IPS DF 19.7 (cell line): ENCODE measurements at regions not wholly inside any gene's neighbourhood (a gene's known extent, or its start where the extent isn't known, plus 50 kb on each side); places are given as distances from the start of the nearest gene placed in this dataset.
A peak's percentile ranks its signal among the peaks of the same experiment; 100 is the strongest.
"Not testable (repeated sequence)": the region's sequence is repeated elsewhere in the genome, so short reads cannot be mapped to it uniquely, and the experiment has no call there.

Source experiments
- DNase-seq: peaks from one replicate; pipeline ENCODE4 v3.0.0-alpha.2; 2013; ENCODE audit warnings: low read depth, low spot score

DNA sequence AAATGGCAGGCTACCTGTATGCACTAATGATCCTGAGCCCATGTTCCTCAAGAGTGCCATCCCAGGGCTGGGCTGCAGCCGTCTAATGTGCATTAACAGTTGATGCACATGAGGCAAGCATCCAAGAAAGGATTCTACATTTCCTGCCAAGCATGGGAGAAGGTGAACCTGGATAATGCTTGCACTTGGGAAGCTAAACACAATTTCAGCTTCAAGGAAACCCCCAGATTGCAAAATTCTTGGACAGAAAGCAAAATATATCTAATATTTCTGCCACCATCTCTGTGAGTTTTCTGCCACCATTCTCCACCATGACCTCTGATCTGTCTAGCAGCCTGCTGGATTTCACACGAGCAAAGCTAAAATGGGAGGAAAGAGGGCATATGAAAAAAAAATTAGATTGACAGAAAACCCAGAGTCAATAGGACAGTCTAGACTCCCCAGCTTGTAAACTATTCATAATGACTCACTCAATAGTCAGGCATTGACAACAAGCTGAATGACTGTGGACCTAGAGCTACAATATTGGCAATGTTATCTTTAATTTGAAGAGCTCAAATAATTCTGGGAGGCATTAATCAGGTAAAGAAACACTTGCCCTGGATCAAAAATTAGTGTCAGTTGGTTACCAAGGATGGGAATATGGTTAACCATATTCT lies 91.9 kb upstream of the BCL2L14 start:
- DNase-seq: no peak

DNA sequence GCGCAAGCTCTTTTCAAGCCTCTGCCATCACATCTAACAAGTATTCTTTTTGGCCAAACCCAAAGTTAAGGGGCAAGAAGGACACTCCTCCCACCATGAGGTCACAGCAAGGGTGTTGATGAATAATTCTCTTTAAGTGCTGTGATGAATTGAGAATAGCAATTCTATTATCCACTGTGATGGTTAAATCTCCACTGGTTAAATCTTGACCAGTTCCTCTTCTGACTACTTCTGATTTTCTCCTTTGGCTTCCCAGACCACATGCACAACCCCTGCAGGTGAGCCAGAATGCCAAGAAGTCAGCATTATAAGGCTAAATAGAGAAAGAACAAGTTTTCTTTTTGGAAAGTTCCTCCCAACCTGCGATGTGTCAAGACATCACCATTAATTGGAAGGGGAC lies 90.6 kb upstream of the BCL2L14 start:
- DNase-seq: no peak

DNA sequence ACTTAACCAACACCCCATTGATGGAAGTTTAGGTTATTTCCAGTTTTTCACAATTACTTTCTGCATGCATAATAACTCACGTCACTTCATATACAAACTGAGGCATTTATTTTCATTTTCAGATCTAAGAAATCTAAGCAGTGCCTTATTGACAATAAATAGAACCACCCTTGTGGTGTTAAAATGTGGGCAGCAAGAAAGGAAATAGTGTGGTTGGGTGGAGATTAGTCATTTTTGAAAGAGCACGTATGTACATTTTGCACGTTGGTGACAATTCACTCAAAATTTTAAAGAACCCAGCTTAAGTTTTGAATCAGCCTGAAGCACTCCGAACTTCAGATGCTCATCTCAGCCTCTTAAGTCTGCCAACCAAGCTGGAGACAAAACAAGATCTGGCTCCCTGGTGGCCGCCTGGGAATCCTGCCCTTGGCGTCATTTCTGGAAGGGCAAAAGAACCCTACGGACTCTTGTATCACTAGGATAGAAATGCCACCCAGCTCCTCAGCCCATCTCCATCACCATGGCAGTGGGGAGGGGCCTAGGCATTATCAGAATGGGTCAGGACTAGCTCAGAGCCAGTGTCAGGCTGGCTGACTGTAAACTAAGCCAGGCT lies 89.5 kb upstream of the BCL2L14 start:
- DNase-seq: no peak

DNA sequence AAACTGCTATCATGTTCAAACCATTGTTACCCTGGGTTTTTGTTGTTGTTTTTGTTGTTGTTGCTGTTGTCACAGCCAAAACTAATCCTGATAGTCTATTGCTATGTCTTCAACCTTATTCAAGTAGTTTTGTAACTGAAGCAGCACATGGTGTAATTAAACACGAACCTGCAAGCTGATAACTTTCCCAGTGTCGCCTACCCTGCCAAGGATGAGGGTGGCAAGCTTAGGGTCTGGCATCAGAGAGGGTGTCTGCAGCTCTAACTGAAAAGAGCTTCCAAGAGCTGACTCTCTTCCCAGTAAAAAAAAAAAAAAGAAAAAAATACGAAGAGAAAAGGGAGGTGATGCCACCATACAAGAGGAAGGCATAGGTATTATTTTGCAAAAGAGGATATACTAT lies 86.3 kb upstream of the BCL2L14 start:
- no peak for DNase-seq

- DNase-seq: no peak
These were observed 84.6 kb upstream of the BCL2L14 start for GRCh38 chr12:11986165-11986564.

DNA sequence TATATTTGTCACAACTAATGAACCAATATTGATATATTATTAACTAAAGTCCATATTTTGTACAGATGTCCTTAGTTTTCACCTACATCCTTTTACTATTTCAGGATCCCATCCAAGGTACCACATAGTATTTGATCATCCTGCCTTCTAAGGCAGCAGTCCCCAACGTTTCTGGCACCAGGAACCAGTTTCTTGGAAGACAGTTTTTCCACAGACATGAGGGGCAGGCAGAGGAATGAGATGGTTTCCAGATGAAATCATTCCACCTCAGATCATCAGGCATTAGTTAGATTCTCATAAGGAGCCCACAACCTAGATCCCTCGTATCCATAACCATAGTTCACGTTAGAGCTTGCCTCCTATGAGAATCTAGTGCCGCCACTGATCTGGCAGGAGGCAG lies 82.8 kb upstream of the BCL2L14 start:
- no peak for DNase-seq

- DNase-seq: no peak
These were observed 79.1 kb upstream of the BCL2L14 start for GRCh38 chr12:11991604-11992003.

GRCh38 chr12:11992515-11992914 lies 78.2 kb upstream of the BCL2L14 start:
- no peak for DNase-seq

DNA sequence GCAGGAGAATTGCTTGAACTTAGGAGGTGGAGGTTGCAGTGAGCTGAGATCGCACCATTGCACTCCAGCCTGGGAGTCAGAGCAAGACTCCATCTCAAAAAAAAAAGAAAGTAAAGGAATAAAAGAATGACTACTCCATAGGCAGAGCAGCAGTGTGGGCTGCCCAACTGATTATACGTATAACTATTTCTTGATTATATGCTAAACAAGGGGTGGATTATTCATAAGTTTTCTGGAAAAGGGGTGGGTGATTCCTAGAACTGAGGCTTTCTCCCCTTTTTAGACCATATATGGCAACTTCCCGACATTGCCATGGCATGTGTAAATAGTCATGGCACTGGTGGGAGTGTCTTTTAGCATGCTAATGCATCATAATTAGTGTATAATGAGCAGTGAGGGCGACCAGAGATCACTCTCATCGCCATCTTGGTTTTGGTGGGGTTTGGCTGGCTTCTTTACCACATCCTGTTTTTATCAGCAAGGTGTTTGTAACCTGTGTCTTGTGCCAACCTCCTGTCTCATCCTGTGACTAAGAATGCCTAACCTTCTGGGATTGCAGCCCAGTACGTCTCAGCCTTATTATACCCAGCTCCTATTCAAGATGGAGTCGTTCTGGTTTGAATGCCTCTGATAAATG lies 72.3 kb upstream of the BCL2L14 start:
- not testable (repeated sequence) for DNase-seq

DNA sequence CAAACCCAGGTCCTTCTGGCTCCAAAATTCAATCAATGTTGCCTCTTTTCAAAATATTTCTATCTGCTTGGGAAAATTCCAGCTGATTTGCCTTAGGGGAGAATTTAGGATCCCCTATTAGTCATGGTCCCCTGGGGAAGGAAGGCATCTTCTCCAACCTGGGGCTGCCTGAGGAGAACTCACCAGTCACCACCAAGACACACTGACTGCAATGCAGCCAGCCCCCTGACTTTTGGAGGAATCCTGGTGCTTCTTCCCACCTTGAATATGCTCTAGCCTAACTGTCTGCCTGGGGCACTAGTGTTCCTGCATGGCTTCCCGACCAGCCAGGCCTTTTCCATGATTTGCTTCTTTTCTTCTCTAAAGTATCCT lies 71.8 kb upstream of the BCL2L14 start:
- DNase-seq: no peak

GRCh38 chr12:12003609-12004008 lies 67.1 kb upstream of the BCL2L14 start:
- DNase-seq: no peak

GRCh38 chr12:12004524-12004923 lies 66.2 kb upstream of the BCL2L14 start:
- no peak for DNase-seq

GRCh38 chr12:12007001-12007712 lies 63.6 kb upstream of the BCL2L14 start:
- DNase-seq: no peak

DNA sequence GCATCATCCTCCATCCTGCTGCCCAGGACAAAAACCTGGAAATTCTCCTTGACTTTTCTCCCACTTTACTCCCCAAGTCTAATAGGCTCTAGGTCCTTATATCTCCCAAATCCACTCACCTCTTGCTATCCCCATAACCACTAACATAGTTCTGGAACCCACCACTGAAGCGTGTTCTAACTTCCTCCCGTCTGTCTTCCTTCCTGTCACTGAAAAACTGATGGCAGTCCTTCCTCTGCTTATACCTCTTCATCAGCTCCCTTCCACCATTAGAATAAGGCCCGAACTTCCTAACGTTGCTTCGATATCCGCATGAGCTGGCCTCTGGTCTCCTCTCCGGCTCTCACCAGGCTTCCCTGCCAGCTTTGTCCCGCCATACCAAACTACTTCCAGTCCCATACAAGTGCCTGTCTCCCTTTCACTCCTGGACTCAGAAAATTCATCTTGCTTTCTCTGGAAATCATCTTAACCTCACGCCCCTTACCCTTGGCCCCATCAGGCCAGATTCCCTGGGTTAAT lies 63.0 kb upstream of the BCL2L14 start:
- no peak for DNase-seq

- no peak for DNase-seq
These were observed 62.4 kb upstream of the BCL2L14 start for GRCh38 chr12:12008232-12008850.

- peak; percentile 89 for DNase-seq
These were observed 61.7 kb upstream of the BCL2L14 start for GRCh38 chr12:12008931-12009611.

- not testable (repeated sequence) for DNase-seq
These were observed 60.9 kb upstream of the BCL2L14 start for GRCh38 chr12:12009749-12010276.

DNA sequence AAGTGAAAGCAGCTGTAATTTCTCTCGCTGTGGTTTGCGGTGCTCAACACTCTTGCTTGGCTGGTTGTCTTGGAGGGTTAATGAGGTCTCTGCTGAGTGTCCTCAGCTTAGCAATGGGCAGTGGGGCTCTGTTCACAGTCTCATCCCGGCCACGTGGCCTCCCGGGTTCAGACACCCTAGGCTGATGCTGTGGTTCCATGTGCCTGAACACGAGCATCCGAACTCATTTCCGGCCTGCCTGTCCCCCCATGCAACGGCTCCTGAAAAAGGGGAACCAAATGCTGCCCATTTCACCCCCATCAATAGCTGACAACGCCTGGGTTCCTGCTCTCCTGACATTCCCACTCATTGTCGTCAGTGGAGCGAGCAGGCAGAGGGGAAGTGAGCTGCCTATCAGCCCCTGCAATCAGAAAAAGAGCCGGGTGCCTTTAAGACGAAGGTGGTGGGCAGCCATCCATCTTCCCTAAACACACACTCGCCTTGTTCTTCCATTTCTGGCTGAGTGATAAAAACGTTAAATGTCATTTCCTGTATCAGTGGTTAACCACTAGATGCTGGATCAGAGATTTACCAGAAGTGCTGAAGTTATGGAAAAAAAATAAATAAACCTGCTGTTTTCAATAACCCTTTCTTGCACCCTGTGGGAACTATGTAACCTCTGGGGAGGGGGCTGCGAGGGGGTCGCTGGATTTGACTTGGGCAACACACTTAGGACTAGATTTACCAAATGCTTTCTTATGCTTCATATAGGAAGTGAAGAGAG lies 60.3 kb upstream of the BCL2L14 start:
- no peak for DNase-seq

DNA sequence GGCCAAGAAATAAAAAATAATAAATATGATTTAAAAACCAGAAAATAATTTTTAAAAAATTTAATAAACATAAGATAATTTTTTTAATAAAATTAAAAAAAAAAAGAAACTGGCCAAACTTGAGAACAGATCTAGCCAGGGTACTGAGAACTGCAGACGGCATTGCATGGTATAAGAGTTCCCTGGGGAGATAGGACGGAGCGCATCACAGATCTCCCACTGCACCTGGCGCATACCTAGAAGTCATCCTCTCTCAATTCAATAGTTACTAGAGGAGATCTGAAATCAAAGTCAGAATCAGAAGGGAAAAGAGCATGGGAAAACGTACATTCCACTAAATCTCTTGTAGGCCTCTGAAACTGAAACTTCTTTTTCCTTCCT lies 58.9 kb upstream of the BCL2L14 start:
- DNase-seq: no peak

- DNase-seq: no peak
These were observed 55.6 kb upstream of the BCL2L14 start for GRCh38 chr12:12015073-12015685.
